ENCODE measurements at regions not wholly inside any gene's neighbourhood (a gene's known extent, or its start where the extent isn't known, plus 50 kb on each side); places are given as distances from the start of the nearest gene placed in this dataset.

- Histone ChIP-seq H3K4me3 (no peak overlapping the region), H3K4me1 (no peaks in the 10 kb centered on the region), H3K27me3 (no peaks in the 10 kb centered on the region), H3K27ac (no peak overlapping the region), H3K36me3 (no peaks in the 10 kb centered on the region), H3K9me3 (no peaks in the 10 kb centered on the region)
- 87% methylated on average over 1 of the region's 1 CpG for WGBS
- TF ChIP-seq EP300 (IDR thresholded peaks at IDR 0.05), result no peak
- no peak for TF ChIP-seq POLR2AphosphoS5 (IDR thresholded peaks at IDR 0.05)
- no peak for TF ChIP-seq CTCF (IDR thresholded peaks at IDR 0.05)
- TF ChIP-seq POLR2A (IDR thresholded peaks at IDR 0.05), result no peak
- no peak for DNase-seq (ENCODE audit: low spot score in 2 of 2)
Observed at GRCh38 chr18:47680488-47680887, 250.0 kb downstream of the SMAD2 start.

GRCh38 chr18:47679864-47680263 lies 250.6 kb downstream of the SMAD2 start:
- no peak overlapping the region for H3K27ac ChIP-seq
- no peak overlapping the region for H3K4me3 ChIP-seq
- 82% methylated on average over 2 of the region's 2 CpGs for WGBS
- H3K4me1 ChIP-seq, result no peaks in the 10 kb centered on the region
- TF ChIP-seq CTCF (IDR thresholded peaks at IDR 0.05) (no peak), POLR2A (IDR thresholded peaks at IDR 0.05) (no peak)
- H3K9me3 ChIP-seq, result no peaks in the 10 kb centered on the region
- DNase-seq (ENCODE audit: low spot score in 2 of 2), result no peak
- no peaks in the 10 kb centered on the region for H3K36me3 ChIP-seq
- H3K27me3 ChIP-seq, result no peaks in the 10 kb centered on the region

- Histone ChIP-seq H3K4me3 (no peak overlapping the region), H3K27me3 (no peaks in the 10 kb centered on the region), H3K36me3 (no peaks in the 10 kb centered on the region), H3K27ac (no peak overlapping the region), H3K9me3 (no peaks in the 10 kb centered on the region), H3K4me1 (no peaks in the 10 kb centered on the region)
- 86% methylated on average over 3 of the region's 3 CpGs for WGBS
- DNase-seq (ENCODE audit: low spot score in 2 of 2), result no peak
- TF ChIP-seq POLR2A (IDR thresholded peaks at IDR 0.05) (no peak), POLR2AphosphoS5 (IDR thresholded peaks at IDR 0.05) (no peak), CTCF (IDR thresholded peaks at IDR 0.05) (no peak), EP300 (IDR thresholded peaks at IDR 0.05) (no peak)
Observed at GRCh38 chr18:47677952-47678351, 252.5 kb downstream of the SMAD2 start.

GRCh38 chr18:47669815-47670214 lies 260.6 kb downstream of the SMAD2 start:
- Histone ChIP-seq H3K27me3 (peaks cover 5% of the 10 kb centered on the region), H3K36me3 (no peaks in the 10 kb centered on the region), H3K4me1 (no peaks in the 10 kb centered on the region), H3K9me3 (no peaks in the 10 kb centered on the region), H3K4me3 (no peak overlapping the region), H3K27ac (no peak overlapping the region)
- DNase-seq (ENCODE audit: low spot score in 2 of 2), result no peak
- 78% methylated on average over 3 of the region's 3 CpGs for WGBS
- no peak for TF ChIP-seq POLR2A (IDR thresholded peaks at IDR 0.05)

GRCh38 chr18:47658498-47658897 lies 272.0 kb downstream of the SMAD2 start:
- H3K36me3 ChIP-seq, result no peaks in the 10 kb centered on the region
- H3K9me3 ChIP-seq, result peaks cover 3% of the 10 kb centered on the region
- no peaks in the 10 kb centered on the region for H3K4me1 ChIP-seq
- H3K27ac ChIP-seq, result no peak overlapping the region
- H3K4me3 ChIP-seq, result no peak overlapping the region
- DNase-seq (ENCODE audit: low spot score in 2 of 2), result no peak
- H3K27me3 ChIP-seq, result no peaks in the 10 kb centered on the region
- whole genome bisulfite sequencing, result 85% methylated on average over 2 of the region's 2 CpGs
- TF ChIP-seq POLR2AphosphoS5 (IDR thresholded peaks at IDR 0.05) (no peak), POLR2A (IDR thresholded peaks at IDR 0.05) (no peak), EP300 (IDR thresholded peaks at IDR 0.05) (no peak), CTCF (IDR thresholded peaks at IDR 0.05) (no peak)

GRCh38 chr18:47654988-47655387 lies 275.5 kb downstream of the SMAD2 start:
- Histone ChIP-seq H3K9me3 (peaks cover 1% of the 10 kb centered on the region), H3K36me3 (no peaks in the 10 kb centered on the region), H3K4me3 (no peak overlapping the region), H3K4me1 (no peaks in the 10 kb centered on the region), H3K27ac (no peak overlapping the region), H3K27me3 (no peaks in the 10 kb centered on the region)
- no peak for DNase-seq (ENCODE audit: low spot score in 2 of 2)
- no peak for TF ChIP-seq POLR2AphosphoS5 (IDR thresholded peaks at IDR 0.05)
- no peak for TF ChIP-seq POLR2A (IDR thresholded peaks at IDR 0.05)
- no peak for TF ChIP-seq CTCF (IDR thresholded peaks at IDR 0.05)
- TF ChIP-seq EP300 (IDR thresholded peaks at IDR 0.05), result no peak
